Endothelial cell of umbilical vein (primary cell): ENCODE measurements at regions not wholly inside any gene's neighbourhood (a gene's known extent, or its start where the extent isn't known, plus 50 kb on each side); places are given as distances from the start of the nearest gene placed in this dataset.
A peak's percentile ranks its signal among the peaks of the same experiment; 100 is the strongest.
"Not testable (repeated sequence)": the region's sequence is repeated elsewhere in the genome, so short reads cannot be mapped to it uniquely, and the experiment has no call there.

Experiments used
- BruUV-seq: library from RNA; stranded (reverse); fragments of 400-500 nt; replicated peaks from 2 replicates; lab custom pipeline; 2021; lab: Mats Ljungman, UMichigan
- CTCF ChIA-PET: fragments of 300-600, 350-600 bp; sonication (Branson Sonifier 250); formaldehyde crosslinking; loops from one replicate; lab custom pipeline; 2021; ENCODE audit warnings: antibody characterized with exemption, inconsistent platforms; lab: Charles Lee
- POLR2A ChIA-PET: fragments of 300-600, 350-600 bp; sonication (Branson Sonifier 250); formaldehyde crosslinking; loops from one replicate; lab custom pipeline; 2021; ENCODE audit warnings: antibody characterized with exemption, inconsistent platforms; lab: Charles Lee
- DNase-seq: peaks from one replicate; pipeline ENCODE4 v3.0.0-alpha.2; 2011; ENCODE audit warnings: low read depth, low spot score
- FAIRE-seq: peaks from 2 replicates; lab custom pipeline; 2011; peaks lifted over from hg19 to GRCh38; lab: Jason Lieb, UNC
- H2AFZ ChIP-seq: 2 replicates; pipeline ENCODE4 v1.6.0; 2012; ENCODE audit warnings: low read depth, low read length, control low read depth, inconsistent platforms
- H3K27ac ChIP-seq: 2 replicates; pipeline ENCODE4 v1.5.1; 2011; ENCODE audit warnings: low read depth, mild to moderate bottlenecking, control low read depth, low read length, moderate library complexity; ENCODE audit not compliant: insufficient read depth
- H3K27me3 ChIP-seq, 2 experiments: 2 replicates each; pipeline versions ENCODE4 v1.6.0 to v1.6.1; 2011; ENCODE audit warnings: low read length in 2 of 2, mixed read lengths in 1 of 2; ENCODE audit not compliant: control insufficient read depth in 2 of 2, insufficient read depth in 2 of 2
- H3K36me3 ChIP-seq, 2 experiments: 2 replicates in 1 of 2; 3 replicates in 1 of 2; pipeline ENCODE4 v1.5.1; 2011; ENCODE audit warnings: low read length in 2 of 2, mild to moderate bottlenecking in 1 of 2, moderate library complexity in 1 of 2; ENCODE audit not compliant: control insufficient read depth in 2 of 2, insufficient read depth in 2 of 2; ENCODE audit errors: extremely low read depth in 1 of 2
- H3K4me1 ChIP-seq: 3 replicates; pipeline ENCODE4 v1.5.1; 2011; ENCODE audit warnings: mild to moderate bottlenecking, low read length; ENCODE audit not compliant: control insufficient read depth, insufficient read depth; ENCODE audit errors: extremely low read depth
- H3K4me2 ChIP-seq: 2 replicates; pipeline ENCODE4 v1.6.1; 2011; ENCODE audit warnings: low read length, control low read depth, mixed read lengths; ENCODE audit not compliant: insufficient read depth
- H3K4me3 ChIP-seq, 3 experiments: fragments of 200-600 bp in 1 of 3; sonication (generic), shearing (Covaris generic) in 1 of 3; replicated peaks in 1 of 3; 2 replicates each; pipeline ENCODE4 v1.5.1; 2011 to 2016; ENCODE audit warnings: control low read depth in 3 of 3, low read length in 3 of 3, mild to moderate bottlenecking in 2 of 3, inconsistent platforms in 1 of 3, low read depth in 1 of 3, moderate library complexity in 1 of 3; ENCODE audit not compliant: insufficient read depth in 1 of 3
- H3K79me2 ChIP-seq: 2 replicates; pipeline ENCODE4 v1.6.0; 2012; ENCODE audit warnings: low read length, inconsistent platforms; ENCODE audit not compliant: control insufficient read depth, insufficient read depth
- H3K9ac ChIP-seq: replicated peaks from 2 replicates; pipeline ENCODE3; 2011; ENCODE audit warnings: low read length, control low read depth; ENCODE audit not compliant: insufficient read depth; ENCODE audit errors: extremely low read depth
- H3K9me1 ChIP-seq: replicated peaks from 3 replicates; pipeline ENCODE4 v1.6.0; 2011; ENCODE audit warnings: mild to moderate bottlenecking, low read length; ENCODE audit not compliant: control insufficient read depth, insufficient read depth; ENCODE audit errors: extremely low read depth
- H3K9me3 ChIP-seq: replicated peaks from 2 replicates; pipeline ENCODE4 v1.5.1; 2012; ENCODE audit warnings: low read length, inconsistent platforms; ENCODE audit not compliant: control insufficient read depth, insufficient read depth
- H4K20me1 ChIP-seq: replicated peaks from 2 replicates; pipeline ENCODE3; 2011; ENCODE audit warnings: mild to moderate bottlenecking, low read length; ENCODE audit not compliant: control insufficient read depth, insufficient read depth; ENCODE audit errors: extremely low read depth
- dilution Hi-C: fragments of 300-500 bp; cut with MboI; formaldehyde crosslinking; loops from one replicate; pipeline ENCODE4 v1.15.0; 2019; ENCODE audit warnings: low sequenced_read_pairs; ENCODE audit not compliant: extremely low pct_ligation_motif_present
- intact Hi-C: fragments of 100-400 bp; cut with micrococcal nuclease; formaldehyde crosslinking; loops from one replicate; pipeline ENCODE4 v1.10.0; 2022

DNA sequence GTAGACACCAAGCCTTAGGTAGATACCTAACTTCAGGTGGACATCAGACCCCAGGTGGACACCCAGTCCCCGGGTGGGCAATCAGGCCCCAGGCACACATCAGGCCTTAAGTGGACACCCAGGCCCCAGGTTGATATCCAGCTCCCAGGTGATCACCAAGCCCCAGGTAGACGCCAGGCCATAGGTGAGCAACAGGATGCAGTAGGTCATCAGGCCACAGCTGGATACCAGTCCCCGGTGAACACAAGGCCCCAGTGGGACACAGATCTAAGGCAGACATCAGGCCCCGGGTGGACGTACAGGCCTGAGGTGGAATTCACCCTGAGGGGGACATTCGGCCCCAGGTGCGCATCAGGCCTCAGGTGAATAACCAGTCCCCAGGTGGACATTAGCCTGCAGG, 201.0 kb downstream of the POTEM start:
- CTCF ChIA-PET, H3K9ac ChIP-seq, H3K4me3 ChIP-seq, H3K36me3 ChIP-seq, dilution Hi-C loops, H3K4me1 ChIP-seq, intact Hi-C loops, H3K27me3 ChIP-seq, H3K9me3 ChIP-seq, BruUV-seq, H4K20me1 ChIP-seq, H3K9me1 ChIP-seq, H3K79me2 ChIP-seq, H3K27ac ChIP-seq, FAIRE-seq, H2AFZ ChIP-seq, H3K4me2 ChIP-seq, POLR2A ChIA-PET: not testable (repeated sequence)
- DNase-seq: peak; percentile 0

DNA sequence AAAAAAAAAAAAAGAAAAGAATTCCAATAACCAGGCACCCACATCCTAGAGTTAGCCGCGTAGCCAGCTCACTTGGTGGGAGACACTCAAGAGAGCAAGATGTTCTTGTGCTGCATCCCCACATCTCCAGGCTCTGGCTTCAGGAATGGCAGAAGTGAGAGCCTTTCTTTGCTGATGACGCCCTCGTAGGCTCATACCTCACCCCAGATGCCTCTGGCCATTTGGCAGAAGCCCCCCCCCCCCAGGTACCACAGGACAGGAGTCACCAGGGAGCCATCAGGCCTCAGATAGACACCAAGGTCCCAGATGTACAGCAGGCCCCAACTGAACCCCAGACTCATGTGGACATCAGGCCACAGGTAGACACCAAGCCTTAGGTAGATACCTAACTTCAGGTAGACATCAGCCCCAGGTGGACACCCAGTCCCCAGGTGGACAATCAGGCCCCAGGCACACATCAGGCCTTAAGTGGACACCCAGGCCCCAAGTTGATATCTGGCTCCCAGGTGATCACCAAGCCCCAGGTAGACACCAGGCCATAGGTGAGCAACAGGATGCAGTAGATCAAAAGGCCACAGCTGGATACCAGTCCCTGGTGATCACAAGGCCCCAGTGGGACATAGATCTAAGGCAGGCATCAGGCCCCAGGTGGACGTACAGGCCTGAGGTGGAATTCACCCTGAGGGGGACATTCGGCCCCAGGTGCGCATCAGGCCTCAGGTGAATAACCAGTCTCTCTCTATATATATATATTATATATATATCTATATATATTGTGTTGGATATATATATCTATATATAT, 202.5 kb downstream of the POTEM start:
- dilution Hi-C loops: not testable (repeated sequence)

DNA sequence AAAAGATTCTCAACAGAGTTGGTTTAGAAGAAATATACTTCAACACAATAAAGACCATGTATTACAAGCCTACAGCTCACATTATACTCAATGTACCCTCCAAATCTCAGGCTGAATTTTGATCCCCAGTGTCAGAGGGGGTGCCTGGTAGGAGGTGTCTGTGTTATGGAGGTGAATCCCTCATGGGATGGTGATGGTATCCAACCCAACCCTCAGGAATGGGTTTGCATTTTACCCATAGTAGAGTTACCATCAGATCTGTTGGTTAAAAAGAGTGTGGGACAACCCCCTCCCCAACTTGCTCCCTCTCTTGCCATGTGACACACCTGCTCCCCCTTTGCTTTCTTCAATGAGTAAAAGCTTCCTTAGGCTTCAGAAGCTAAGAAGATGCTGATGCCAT, 205.5 kb downstream of the POTEM start:
- dilution Hi-C loops, intact Hi-C loops, CTCF ChIA-PET: not testable (repeated sequence)

More for the DNA sequence above, 202.5 kb downstream of the POTEM start:
- H3K9me3 ChIP-seq, H3K79me2 ChIP-seq, H3K27ac ChIP-seq, intact Hi-C loops, FAIRE-seq, H3K36me3 ChIP-seq, POLR2A ChIA-PET, H4K20me1 ChIP-seq, BruUV-seq, CTCF ChIA-PET, H3K9me1 ChIP-seq, H3K4me2 ChIP-seq, H3K27me3 ChIP-seq, H3K4me1 ChIP-seq, H2AFZ ChIP-seq, H3K4me3 ChIP-seq, H3K9ac ChIP-seq: not testable (repeated sequence)
- peak; percentile 0 for DNase-seq

DNA sequence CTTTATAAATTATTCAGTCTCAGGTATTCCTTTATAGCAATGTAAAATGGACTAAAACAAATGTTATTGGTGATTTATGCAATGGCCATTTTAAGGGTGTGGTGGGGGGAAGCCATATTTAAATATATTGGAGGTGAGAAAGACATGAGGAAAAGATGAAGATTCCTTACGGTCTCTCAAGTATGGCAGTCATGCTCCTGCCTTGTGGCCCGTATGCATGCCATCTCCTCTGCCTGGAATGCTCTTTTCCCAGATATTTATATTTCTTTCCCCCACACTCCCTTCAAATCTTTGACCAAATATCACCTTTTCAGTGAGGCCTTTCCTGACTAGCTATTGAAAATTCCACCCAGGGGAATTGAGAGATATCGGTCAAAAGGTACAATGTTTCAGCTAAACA, 206.0 kb downstream of the POTEM start:
- H3K36me3 ChIP-seq, H3K27ac ChIP-seq, H3K4me3 ChIP-seq, CTCF ChIA-PET, dilution Hi-C loops, H3K9me1 ChIP-seq, DNase-seq, H3K27me3 ChIP-seq, H3K4me1 ChIP-seq, H3K4me2 ChIP-seq, FAIRE-seq, H4K20me1 ChIP-seq, POLR2A ChIA-PET, H2AFZ ChIP-seq, BruUV-seq, H3K79me2 ChIP-seq, intact Hi-C loops, H3K9ac ChIP-seq, H3K9me3 ChIP-seq: not testable (repeated sequence)

More for the DNA sequence above, 205.5 kb downstream of the POTEM start:
- peak; percentile 0 for DNase-seq
- H3K36me3 ChIP-seq, H3K9me1 ChIP-seq, BruUV-seq, H2AFZ ChIP-seq, FAIRE-seq, H4K20me1 ChIP-seq, H3K79me2 ChIP-seq, POLR2A ChIA-PET, H3K4me3 ChIP-seq, H3K27me3 ChIP-seq, H3K9ac ChIP-seq, H3K4me2 ChIP-seq, H3K4me1 ChIP-seq, H3K9me3 ChIP-seq, H3K27ac ChIP-seq: not testable (repeated sequence)
